ENCODE measurements at regions not wholly inside any gene's neighbourhood (a gene's known extent, or its start where the extent isn't known, plus 50 kb on each side); places are given as distances from the start of the nearest gene placed in this dataset.
"Not testable (repeated sequence)": the region's sequence is repeated elsewhere in the genome, so short reads cannot be mapped to it uniquely, and the experiment has no call there.

- no peak overlapping the region for H3K4me3 ChIP-seq (ENCODE audit: low read depth, low read length)
- TF ChIP-seq, protein P1, sequence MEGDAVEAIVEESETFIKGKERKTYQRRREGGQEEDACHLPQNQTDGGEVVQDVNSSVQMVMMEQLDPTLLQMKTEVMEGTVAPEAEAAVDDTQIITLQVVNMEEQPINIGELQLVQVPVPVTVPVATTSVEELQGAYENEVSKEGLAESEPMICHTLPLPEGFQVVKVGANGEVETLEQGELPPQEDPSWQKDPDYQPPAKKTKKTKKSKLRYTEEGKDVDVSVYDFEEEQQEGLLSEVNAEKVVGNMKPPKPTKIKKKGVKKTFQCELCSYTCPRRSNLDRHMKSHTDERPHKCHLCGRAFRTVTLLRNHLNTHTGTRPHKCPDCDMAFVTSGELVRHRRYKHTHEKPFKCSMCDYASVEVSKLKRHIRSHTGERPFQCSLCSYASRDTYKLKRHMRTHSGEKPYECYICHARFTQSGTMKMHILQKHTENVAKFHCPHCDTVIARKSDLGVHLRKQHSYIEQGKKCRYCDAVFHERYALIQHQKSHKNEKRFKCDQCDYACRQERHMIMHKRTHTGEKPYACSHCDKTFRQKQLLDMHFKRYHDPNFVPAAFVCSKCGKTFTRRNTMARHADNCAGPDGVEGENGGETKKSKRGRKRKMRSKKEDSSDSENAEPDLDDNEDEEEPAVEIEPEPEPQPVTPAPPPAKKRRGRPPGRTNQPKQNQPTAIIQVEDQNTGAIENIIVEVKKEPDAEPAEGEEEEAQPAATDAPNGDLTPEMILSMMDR (IDR thresholded peaks at IDR 0.05; ENCODE audit: borderline replicate concordance, insufficient read depth, low read depth, low read length): no peak
Observed at GRCh38 chr11:44472916-44473315, 92.5 kb upstream of the CD82 start.

DNA sequence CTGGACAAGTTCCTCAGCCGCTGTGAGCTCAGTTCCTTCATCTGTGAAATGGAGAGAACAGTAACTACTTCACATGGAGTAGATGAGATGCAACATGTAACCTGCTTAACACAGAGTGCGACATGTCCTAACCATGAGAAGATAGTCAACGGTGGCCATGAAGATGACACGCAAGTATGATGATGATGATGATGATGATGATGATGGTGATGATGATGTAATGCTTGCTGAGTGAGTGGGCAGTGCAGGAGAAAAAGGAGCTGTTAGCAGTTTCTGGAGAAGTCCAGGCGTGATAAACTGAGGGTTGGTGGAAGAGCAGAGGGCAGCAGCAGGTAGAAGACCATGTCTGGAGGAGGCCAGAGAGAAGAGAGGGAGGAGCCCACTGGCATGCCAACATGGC, 90.8 kb upstream of the CD82 start:
- TF ChIP-seq, protein P1 (IDR thresholded peaks at IDR 0.05; ENCODE audit: borderline replicate concordance, insufficient read depth, low read depth, low read length): no peak
- no peak overlapping the region for H3K4me3 ChIP-seq (ENCODE audit: low read depth, low read length)

GRCh38 chr11:44475114-44475686, 90.3 kb upstream of the CD82 start:
- no peak overlapping the region for H3K4me3 ChIP-seq (ENCODE audit: low read depth, low read length)
- TF ChIP-seq, protein P1 (IDR thresholded peaks at IDR 0.05; ENCODE audit: borderline replicate concordance, insufficient read depth, low read depth, low read length): no peak

- H3K4me3 ChIP-seq (ENCODE audit: low read depth, low read length): not testable (repeated sequence)
Observed at GRCh38 chr11:44482338-44482737, 83.1 kb upstream of the CD82 start.

- TF ChIP-seq, protein P1 (IDR thresholded peaks at IDR 0.05; ENCODE audit: borderline replicate concordance, insufficient read depth, low read depth, low read length): peak; percentile 35; the same call in 1 of the 2 replicates
- H3K4me3 ChIP-seq (ENCODE audit: low read depth, low read length): no peak overlapping the region
Observed at GRCh38 chr11:44483919-44484610, 81.4 kb upstream of the CD82 start.

- TF ChIP-seq, protein P1 (IDR thresholded peaks at IDR 0.05; ENCODE audit: borderline replicate concordance, insufficient read depth, low read depth, low read length): no peak
- no peak overlapping the region for H3K4me3 ChIP-seq (ENCODE audit: low read depth, low read length)
Observed at GRCh38 chr11:44488165-44488965, 77.1 kb upstream of the CD82 start.

GRCh38 chr11:44493383-44493782, 72.1 kb upstream of the CD82 start:
- no peak overlapping the region for H3K4me3 ChIP-seq (ENCODE audit: low read depth, low read length)
- TF ChIP-seq, protein P1 (IDR thresholded peaks at IDR 0.05; ENCODE audit: borderline replicate concordance, insufficient read depth, low read depth, low read length): no peak
